Cardiac muscle cell (in vitro differentiated cells and primary cell): ENCODE measurements at regions not wholly inside any gene's neighbourhood (a gene's known extent, or its start where the extent isn't known, plus 50 kb on each side); places are given as distances from the start of the nearest gene placed in this dataset.
"Not testable (repeated sequence)": the region's sequence is repeated elsewhere in the genome, so short reads cannot be mapped to it uniquely, and the experiment has no call there.

ENCODE experiments used
- DNase-seq, 2 donors: peaks; one replicate each; pipeline versions ENCODE4 v3.0.0 to v3.0.0-alpha.2; 2010 to 2017; ENCODE audit warnings: low read depth in 1 of 2, low spot score in 1 of 2
- H3K27ac ChIP-seq: fragments of 200-600 bp; sonication (generic); 2 replicates; pipeline ENCODE4 v1.5.1; 2016
- H3K27me3 ChIP-seq: fragments of 200-600 bp; sonication (generic); 2 replicates; pipeline ENCODE4 v1.6.0; 2016; ENCODE audit warnings: control low read depth
- H3K36me3 ChIP-seq: fragments of 200-600 bp; sonication (generic); 2 replicates; pipeline ENCODE4 v1.5.1; 2016; ENCODE audit warnings: control low read depth
- H3K4me1 ChIP-seq: fragments of 200-600 bp; sonication (generic); 2 replicates; pipeline ENCODE4 v1.8.1; 2017; ENCODE audit warnings: low read depth, mild to moderate bottlenecking, mixed run types
- H3K4me3 ChIP-seq: fragments of 200-600 bp; sonication (generic); 2 replicates; pipeline ENCODE4 v1.5.1; 2016; ENCODE audit warnings: mild to moderate bottlenecking
- H3K9me3 ChIP-seq: fragments of 200-600 bp; sonication (generic); 2 replicates; pipeline ENCODE4 v1.5.1; 2017; ENCODE audit warnings: low read depth, mild to moderate bottlenecking, control low read depth
- TF ChIP-seq, protein P1 (sequence below): IDR thresholded peaks from 2 replicates; pipeline ENCODE4 v1.5.1; 2012; ENCODE audit warnings: low read depth, mild to moderate bottlenecking, low read length

DNA sequence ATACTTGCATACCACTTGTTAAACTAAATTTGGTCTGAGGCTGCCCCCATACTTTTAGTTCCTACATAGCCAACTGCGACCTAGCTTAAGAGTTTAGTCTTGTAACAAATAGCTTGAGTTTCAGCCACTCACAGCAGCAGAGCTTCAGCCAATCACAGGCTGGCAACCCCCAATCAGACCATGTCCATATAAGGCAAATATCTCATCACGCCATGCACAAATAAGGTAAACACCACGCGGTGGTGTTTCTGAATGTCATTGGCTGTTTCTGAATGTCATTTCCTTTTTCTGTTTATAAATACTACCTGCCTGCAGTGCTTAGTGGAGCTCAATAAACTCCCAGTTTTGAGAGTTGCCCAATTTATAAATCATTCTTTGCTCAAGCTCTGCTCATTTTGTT, 143.1 kb upstream of the MAD2L1 start:
- Histone ChIP-seq H3K27ac (no peak overlapping the region), H3K27me3 (no peaks in the 10 kb centered on the region), H3K36me3 (no peaks in the 10 kb centered on the region), H3K4me3 (no peak overlapping the region), H3K4me1 (no peaks in the 10 kb centered on the region), H3K9me3 (no peaks in the 10 kb centered on the region)
- no peak for DNase-seq
- TF ChIP-seq, protein P1, sequence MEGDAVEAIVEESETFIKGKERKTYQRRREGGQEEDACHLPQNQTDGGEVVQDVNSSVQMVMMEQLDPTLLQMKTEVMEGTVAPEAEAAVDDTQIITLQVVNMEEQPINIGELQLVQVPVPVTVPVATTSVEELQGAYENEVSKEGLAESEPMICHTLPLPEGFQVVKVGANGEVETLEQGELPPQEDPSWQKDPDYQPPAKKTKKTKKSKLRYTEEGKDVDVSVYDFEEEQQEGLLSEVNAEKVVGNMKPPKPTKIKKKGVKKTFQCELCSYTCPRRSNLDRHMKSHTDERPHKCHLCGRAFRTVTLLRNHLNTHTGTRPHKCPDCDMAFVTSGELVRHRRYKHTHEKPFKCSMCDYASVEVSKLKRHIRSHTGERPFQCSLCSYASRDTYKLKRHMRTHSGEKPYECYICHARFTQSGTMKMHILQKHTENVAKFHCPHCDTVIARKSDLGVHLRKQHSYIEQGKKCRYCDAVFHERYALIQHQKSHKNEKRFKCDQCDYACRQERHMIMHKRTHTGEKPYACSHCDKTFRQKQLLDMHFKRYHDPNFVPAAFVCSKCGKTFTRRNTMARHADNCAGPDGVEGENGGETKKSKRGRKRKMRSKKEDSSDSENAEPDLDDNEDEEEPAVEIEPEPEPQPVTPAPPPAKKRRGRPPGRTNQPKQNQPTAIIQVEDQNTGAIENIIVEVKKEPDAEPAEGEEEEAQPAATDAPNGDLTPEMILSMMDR = no peak

DNA sequence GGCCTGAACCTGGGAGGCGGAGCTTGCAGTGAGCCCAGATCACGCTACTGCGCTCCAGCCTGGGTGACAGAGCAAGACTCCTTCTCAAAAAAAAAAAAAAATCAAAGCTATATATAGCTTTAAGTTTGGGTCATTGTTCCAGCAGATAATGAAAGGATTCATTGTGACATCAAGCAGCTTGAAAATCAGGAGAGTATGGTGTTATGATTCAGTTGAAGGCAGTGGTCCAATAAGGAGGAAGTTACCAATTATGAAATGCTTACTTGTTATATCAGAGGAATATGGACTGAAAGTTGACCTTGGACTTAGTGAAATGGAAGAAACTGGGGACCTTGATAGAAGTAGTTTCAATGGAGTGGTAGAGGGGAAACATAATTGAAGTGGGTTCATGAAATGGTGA, 140.4 kb upstream of the MAD2L1 start:
- TF ChIP-seq, protein P1 = no peak
- Histone ChIP-seq H3K9me3 (no peaks in the 10 kb centered on the region), H3K36me3 (no peaks in the 10 kb centered on the region), H3K4me3 (no peak overlapping the region), H3K27ac (no peak overlapping the region), H3K27me3 (no peaks in the 10 kb centered on the region), H3K4me1 (no peaks in the 10 kb centered on the region)
- DNase-seq = no peak

DNA sequence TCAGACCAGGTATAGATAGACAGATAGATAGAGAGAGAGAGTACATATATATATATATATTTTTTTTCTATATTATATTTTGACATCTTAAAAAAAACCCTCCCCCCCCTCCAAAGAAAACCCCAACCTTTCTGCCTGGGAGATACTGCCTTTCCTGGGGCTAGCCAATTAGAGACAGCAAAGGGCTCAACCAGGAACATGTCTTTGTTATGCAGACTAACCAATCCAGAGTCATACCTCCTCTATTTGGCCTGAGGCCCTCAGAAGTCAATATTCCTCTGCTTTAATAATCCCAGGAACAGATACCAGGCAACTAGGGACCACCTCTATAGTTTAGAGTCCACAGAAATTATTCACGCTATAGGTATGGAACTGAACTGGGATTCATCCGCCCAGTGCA, 135.6 kb upstream of the MAD2L1 start:
- no peaks in the 10 kb centered on the region for H3K4me1 ChIP-seq
- no peaks in the 10 kb centered on the region for H3K9me3 ChIP-seq
- no peak overlapping the region for H3K4me3 ChIP-seq
- no peak overlapping the region for H3K27ac ChIP-seq
- TF ChIP-seq, protein P1 = no peak
- no peaks in the 10 kb centered on the region for H3K27me3 ChIP-seq
- no peaks in the 10 kb centered on the region for H3K36me3 ChIP-seq
- DNase-seq = no peak

DNA sequence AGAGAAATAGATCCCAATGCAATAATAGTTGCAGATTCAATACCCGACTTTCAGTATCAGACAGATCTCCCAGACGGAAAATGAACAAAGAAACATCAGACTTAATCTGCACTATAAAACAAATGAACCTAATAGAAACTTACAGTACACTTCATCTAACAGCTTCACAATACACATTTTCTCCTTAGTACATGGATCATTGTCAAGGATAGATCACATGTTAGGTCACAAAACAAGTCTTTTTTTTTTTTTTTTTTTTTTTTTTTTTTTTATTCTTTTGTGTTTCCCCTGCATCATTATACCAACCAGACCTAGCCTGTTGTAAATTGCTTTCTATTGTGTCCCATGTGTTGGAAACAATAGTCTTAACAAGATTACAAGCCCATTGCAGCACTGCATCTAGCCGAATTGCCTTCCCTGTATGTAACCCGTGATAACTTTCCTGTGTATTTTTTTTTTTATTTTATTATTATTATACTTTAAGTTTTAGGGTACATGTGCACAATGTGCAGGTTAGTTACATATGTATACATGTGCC, 134.0 kb upstream of the MAD2L1 start:
- not testable (repeated sequence) for H3K27me3 ChIP-seq, H3K27ac ChIP-seq, H3K4me1 ChIP-seq, H3K36me3 ChIP-seq, H3K9me3 ChIP-seq, DNase-seq, H3K4me3 ChIP-seq

DNA sequence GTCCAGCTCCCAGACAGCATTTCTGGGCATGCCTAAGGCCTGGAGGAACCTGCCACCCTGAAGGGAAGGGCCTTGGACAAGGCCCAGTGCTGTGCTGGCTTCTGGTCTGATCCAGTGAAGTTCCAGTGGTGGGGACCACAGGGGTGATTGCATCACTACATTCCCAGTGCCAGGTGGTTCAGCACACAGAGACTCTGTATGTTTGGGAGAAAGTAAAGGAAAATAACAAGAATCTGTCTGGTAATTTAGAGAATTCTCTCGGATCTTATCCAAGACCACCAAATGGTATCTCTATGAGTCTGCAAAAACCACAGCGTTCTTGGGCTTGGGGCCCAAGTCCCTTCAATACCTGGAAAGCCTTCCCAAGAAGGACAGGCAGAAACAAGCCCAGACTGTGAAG, 131.8 kb upstream of the MAD2L1 start:
- no peak overlapping the region for H3K27ac ChIP-seq

DNA sequence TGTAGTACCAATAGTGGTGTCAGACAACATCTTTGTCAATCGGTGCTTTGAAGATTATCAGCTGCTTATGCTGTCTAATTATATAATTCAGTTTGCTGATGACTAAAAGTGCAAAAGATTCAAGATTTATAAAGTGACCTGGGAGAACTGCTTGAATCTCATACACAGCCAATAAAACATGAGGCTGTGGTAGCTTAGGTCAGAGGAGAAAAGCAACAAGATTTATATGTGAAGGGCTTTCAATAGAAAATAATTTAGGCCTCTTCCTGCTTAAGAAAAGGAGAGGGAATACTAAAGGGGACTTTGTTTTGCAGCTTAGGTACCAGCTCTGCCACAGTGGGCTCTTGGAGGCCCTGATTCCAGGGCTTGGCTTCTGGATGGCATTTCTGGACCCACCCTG, 111.0 kb upstream of the MAD2L1 start:
- Histone ChIP-seq H3K4me3 (no peak overlapping the region), H3K4me1 (no peaks in the 10 kb centered on the region), H3K9me3 (no peaks in the 10 kb centered on the region), H3K27me3 (no peaks in the 10 kb centered on the region), H3K36me3 (no peaks in the 10 kb centered on the region), H3K27ac (no peak overlapping the region)
- TF ChIP-seq, protein P1 = no peak
- no peak for DNase-seq

More for the DNA sequence above, 131.8 kb upstream of the MAD2L1 start:
- no peaks in the 10 kb centered on the region for H3K4me1 ChIP-seq
- H3K27me3 ChIP-seq = no peaks in the 10 kb centered on the region
- TF ChIP-seq, protein P1 = no peak
- no peaks in the 10 kb centered on the region for H3K36me3 ChIP-seq
- H3K9me3 ChIP-seq = no peaks in the 10 kb centered on the region
- no peak for DNase-seq
- no peak overlapping the region for H3K4me3 ChIP-seq
